ENCODE measurements at regions not wholly inside any gene's neighbourhood (a gene's known extent, or its start where the extent isn't known, plus 50 kb on each side); places are given as distances from the start of the nearest gene placed in this dataset.

- TF ChIP-seq POLR2A (IDR thresholded peaks at IDR 0.05) (no peak), CTCF (IDR thresholded peaks at IDR 0.05) (peak in 3 of 6 experiments; percentile 12 to 48 (median 29))
Measured at GRCh38 chr7:88357781-88358525, 51.3 kb upstream of the STEAP4 start.

Measured in esophagus squamous epithelium (tissue), 4 donors.